ENCODE measurements at regions not wholly inside any gene's neighbourhood (a gene's known extent, or its start where the extent isn't known, plus 50 kb on each side); places are given as distances from the start of the nearest gene placed in this dataset.

DNA sequence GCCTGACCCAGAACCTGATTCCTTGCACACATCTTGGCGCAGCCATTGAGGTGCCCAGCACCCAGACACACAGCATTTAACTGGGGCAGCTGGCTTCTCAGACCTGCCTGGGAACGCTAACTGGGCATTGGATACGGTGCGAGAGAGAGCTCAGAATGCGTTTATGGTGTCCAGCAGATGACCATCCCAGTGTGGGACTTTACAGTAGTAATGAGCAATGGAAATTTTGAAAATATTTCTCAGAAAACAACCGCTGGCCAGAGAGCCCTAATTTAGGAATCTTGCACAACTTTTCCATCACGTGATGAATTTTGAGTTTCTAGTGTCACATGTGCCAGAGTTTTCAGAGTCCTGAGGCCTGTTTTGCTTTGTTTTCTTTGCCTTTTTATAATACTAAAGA lies 78.2 kb upstream of the SEC61G start:
- TF ChIP-seq CTCF (IDR thresholded peaks at IDR 0.05; ENCODE audit: low read depth, low read length): no peak
- no peak overlapping the region for H3K4me3 ChIP-seq (ENCODE audit: low read depth, low read length)

- TF ChIP-seq CTCF (IDR thresholded peaks at IDR 0.05; ENCODE audit: low read depth, low read length): no peak
- no peak overlapping the region for H3K4me3 ChIP-seq (ENCODE audit: low read depth, low read length)
Measured at GRCh38 chr7:54837761-54838160, 78.8 kb upstream of the SEC61G start.

DNA sequence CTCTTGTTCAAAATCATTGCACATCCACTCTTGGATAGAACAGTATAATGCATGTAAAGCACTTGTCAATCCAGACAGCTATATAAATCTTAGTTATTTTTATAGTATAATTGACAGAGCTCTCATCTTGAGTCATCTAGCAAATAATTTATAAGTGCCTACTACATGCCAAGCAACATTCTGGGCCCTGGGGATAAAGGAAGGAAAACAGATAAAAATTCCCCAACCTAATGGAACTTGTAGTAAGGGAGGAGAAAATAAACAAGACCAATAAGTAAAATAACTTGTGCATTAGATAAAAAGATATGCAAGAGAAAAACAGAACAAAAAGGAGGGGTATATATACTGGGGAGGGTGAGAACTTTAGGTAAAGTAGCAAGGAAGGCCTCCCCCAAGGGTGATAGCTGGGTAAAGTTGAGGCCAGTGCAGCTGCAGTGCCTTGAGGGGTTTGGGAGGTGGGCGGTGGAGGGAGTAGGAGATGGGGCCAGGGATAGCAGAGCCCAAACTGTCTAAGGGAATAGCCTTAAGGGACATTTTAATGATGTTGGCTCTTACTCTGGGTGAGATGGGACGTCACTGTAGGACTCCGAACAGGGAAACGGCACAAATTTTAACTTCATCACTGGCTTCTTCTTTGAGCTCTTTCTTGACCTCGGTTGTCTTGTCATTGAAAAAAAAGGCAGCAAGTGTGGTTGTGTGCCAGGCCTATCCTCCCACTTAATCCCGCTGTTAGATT lies 79.3 kb upstream of the SEC61G start:
- TF ChIP-seq CTCF (IDR thresholded peaks at IDR 0.05; ENCODE audit: low read depth, low read length): no peak
- H3K4me3 ChIP-seq (ENCODE audit: low read depth, low read length): no peak overlapping the region

- peak; percentile 70 for TF ChIP-seq CTCF (IDR thresholded peaks at IDR 0.05; ENCODE audit: low read depth, low read length)
- no peak overlapping the region for H3K4me3 ChIP-seq (ENCODE audit: low read depth, low read length)
Measured at GRCh38 chr7:54839575-54840213, 80.7 kb upstream of the SEC61G start.

DNA sequence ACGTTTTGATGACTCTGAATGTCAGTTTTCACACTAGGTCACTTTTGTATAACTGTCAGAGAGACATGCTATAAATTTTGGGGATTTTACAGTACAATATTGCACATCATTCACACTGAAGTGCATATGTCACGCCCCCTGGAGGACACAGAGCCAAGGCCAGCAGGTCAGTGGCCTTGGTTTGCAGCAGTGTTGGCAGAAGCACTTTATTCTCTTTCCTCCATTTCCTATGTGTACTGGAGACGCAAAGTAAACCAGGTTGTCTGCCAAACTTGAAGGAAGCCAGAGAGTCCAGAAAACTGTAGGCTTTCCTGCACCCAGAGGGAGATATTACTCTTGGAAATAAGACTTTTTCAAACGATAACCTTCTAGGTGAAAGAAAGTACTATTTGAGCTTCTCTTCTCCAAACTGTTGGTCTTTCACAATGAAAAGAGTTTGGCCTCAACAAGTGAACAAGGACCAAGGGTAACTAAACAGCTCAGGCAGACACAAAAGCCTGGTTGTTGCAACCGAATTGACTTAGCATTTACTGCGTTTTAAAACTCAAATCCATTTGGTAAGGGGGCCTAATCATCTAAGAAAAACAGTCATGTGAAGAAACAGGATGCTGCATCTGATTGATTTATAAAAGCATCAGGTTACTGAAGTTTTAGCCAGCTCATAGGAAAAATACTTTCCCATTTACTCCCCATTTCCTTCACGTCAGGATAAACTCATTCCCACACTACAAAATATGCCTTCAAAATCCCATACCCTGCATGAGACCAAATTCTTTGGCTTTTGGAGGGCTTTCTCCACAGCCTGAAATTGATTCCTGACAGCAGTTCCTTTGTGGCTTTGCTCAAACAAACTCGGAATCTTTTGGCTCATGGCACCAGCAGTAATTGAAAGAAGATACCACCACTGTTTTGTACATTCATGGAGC lies 83.0 kb upstream of the SEC61G start:
- peak overlapping the region; percentile 45 for H3K4me3 ChIP-seq (ENCODE audit: low read depth, low read length)
- TF ChIP-seq CTCF (IDR thresholded peaks at IDR 0.05; ENCODE audit: low read depth, low read length): peak; percentile 49

DNA sequence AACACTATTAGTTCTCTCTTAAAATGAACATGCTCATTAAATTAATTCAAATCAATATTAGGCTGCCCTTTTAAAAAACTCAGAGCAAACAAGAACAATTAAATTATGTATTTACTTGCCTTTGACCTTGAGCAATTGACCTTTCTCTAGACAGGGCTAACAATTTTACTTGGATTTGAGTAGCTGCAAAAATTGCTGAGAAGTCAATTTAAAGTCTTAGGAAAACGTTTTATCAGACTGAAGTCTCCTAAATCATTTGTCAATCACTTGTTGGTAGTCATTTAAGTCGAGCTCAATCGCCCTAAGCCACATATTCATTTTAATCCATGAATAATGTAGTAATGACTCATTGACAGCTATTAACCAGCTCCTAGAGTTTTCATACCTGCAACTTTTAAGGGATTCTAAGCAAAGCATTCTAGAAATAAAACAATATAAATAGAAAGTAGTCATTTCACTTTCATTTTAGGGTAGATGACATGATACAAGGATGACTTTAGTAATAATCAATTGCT lies 84.9 kb upstream of the SEC61G start:
- TF ChIP-seq CTCF (IDR thresholded peaks at IDR 0.05; ENCODE audit: low read depth, low read length): no peak
- no peak overlapping the region for H3K4me3 ChIP-seq (ENCODE audit: low read depth, low read length)
